Endodermal cell (in vitro differentiated cells): ENCODE measurements at regions not wholly inside any gene's neighbourhood (a gene's known extent, or its start where the extent isn't known, plus 50 kb on each side); places are given as distances from the start of the nearest gene placed in this dataset.

ENCODE experiments used
- DNase-seq: peaks from one replicate; pipeline ENCODE4 v3.0.0-alpha.2; 2017
- H3K27ac ChIP-seq: 2 replicates; pipeline ENCODE4 v1.5.1; 2013; ENCODE audit warnings: mild to moderate bottlenecking, low read depth, low read length, moderate library complexity
- H3K27me3 ChIP-seq: 2 replicates; pipeline ENCODE4 v1.6.1; 2013; ENCODE audit warnings: mild to moderate bottlenecking, low read length, moderate library complexity; ENCODE audit not compliant: insufficient read depth, control insufficient read depth, poor library complexity, severe bottlenecking
- H3K36me3 ChIP-seq: 2 replicates; pipeline ENCODE4 v1.7.0; 2013; ENCODE audit warnings: mild to moderate bottlenecking, low read length, moderate library complexity; ENCODE audit not compliant: control insufficient read depth, insufficient read depth
- H3K4me1 ChIP-seq: one replicate; pipeline ENCODE4 v1.7.0; 2013; ENCODE audit warnings: low read length; ENCODE audit not compliant: control insufficient read depth, insufficient read depth
- H3K4me3 ChIP-seq: 2 replicates; pipeline ENCODE4 v1.5.1; 2013; ENCODE audit warnings: mild to moderate bottlenecking, low read length, moderate library complexity
- H3K9ac ChIP-seq: 2 replicates; pipeline ENCODE4 v1.6.1; 2013; ENCODE audit warnings: mild to moderate bottlenecking, low read length, moderate library complexity; ENCODE audit not compliant: poor library complexity, severe bottlenecking; ENCODE audit errors: extremely low read depth
- H3K9me3 ChIP-seq: 2 replicates; pipeline ENCODE4 v1.6.1; 2013; ENCODE audit warnings: mild to moderate bottlenecking, low read length, moderate library complexity; ENCODE audit not compliant: control insufficient read depth
- H3K27ac Mint-ChIP-seq: 2 replicates; pipeline ENCODE4 v1.8.0; 2020; ENCODE audit warnings: mixed read lengths
- H3K27me3 Mint-ChIP-seq: 2 replicates; pipeline ENCODE4 v1.8.0; 2021; ENCODE audit warnings: mild to moderate bottlenecking, mixed read lengths; ENCODE audit not compliant: insufficient read depth
- H3K36me3 Mint-ChIP-seq: 2 replicates; pipeline ENCODE4 v1.8.0; 2020; ENCODE audit warnings: low read depth, mixed read lengths
- H3K4me1 Mint-ChIP-seq: 2 replicates; pipeline ENCODE4 v1.8.0; 2020; ENCODE audit warnings: mixed read lengths
- H3K4me3 Mint-ChIP-seq: 2 replicates; pipeline ENCODE4 v1.8.0; 2020; ENCODE audit warnings: mild to moderate bottlenecking, moderate library complexity, mixed read lengths
- H3K9me3 Mint-ChIP-seq: 2 replicates; pipeline ENCODE4 v1.8.0; 2020; ENCODE audit warnings: mild to moderate bottlenecking, mixed read lengths
- WGBS, 2 experiments: methylation state at CpG; one replicate each; pipeline versions ENCODE4 v1.1.5 to v1.1.7; 2013; ENCODE audit warnings: missing lambda C conversion rate in 2 of 2, mixed read lengths in 1 of 2; ENCODE audit not compliant: insufficient coverage in 1 of 2, insufficient read length in 1 of 2; 5-methylcytosine and 5-hydroxymethylcytosine counted together
- TF ChIP-seq, protein P1 (sequence below): fragments of 200-600 bp; sonication (generic); conservative IDR thresholded peaks from 2 replicates; pipeline ENCODE4 v1.5.0; 2021; ENCODE audit warnings: antibody characterized with exemption, mild to moderate bottlenecking

GRCh38 chr4:148776941-148777340, 334.7 kb upstream of the NR3C2 start:
- Histone ChIP-seq H3K4me3 (no peak overlapping the region), H3K9ac (no peak overlapping the region), H3K27me3 (no peaks in the 10 kb centered on the region), H3K9me3 (no peaks in the 10 kb centered on the region), H3K27ac (no peak overlapping the region), H3K4me1 (no peaks in the 10 kb centered on the region), H3K36me3 (no peaks in the 10 kb centered on the region)
- peaks cover 3% of the 10 kb centered on the region for H3K4me1 Mint-ChIP-seq
- no peak for DNase-seq
- H3K27me3 Mint-ChIP-seq = no peaks in the 10 kb centered on the region
- WGBS, 2 experiments = 88% methylated on average over 3 of the region's 3 CpGs; no CpG with 5 or more reads in 1 of the 2 experiments
- TF ChIP-seq, protein P1, sequence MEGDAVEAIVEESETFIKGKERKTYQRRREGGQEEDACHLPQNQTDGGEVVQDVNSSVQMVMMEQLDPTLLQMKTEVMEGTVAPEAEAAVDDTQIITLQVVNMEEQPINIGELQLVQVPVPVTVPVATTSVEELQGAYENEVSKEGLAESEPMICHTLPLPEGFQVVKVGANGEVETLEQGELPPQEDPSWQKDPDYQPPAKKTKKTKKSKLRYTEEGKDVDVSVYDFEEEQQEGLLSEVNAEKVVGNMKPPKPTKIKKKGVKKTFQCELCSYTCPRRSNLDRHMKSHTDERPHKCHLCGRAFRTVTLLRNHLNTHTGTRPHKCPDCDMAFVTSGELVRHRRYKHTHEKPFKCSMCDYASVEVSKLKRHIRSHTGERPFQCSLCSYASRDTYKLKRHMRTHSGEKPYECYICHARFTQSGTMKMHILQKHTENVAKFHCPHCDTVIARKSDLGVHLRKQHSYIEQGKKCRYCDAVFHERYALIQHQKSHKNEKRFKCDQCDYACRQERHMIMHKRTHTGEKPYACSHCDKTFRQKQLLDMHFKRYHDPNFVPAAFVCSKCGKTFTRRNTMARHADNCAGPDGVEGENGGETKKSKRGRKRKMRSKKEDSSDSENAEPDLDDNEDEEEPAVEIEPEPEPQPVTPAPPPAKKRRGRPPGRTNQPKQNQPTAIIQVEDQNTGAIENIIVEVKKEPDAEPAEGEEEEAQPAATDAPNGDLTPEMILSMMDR = no peak
- H3K36me3 Mint-ChIP-seq = no peaks in the 10 kb centered on the region
- H3K27ac Mint-ChIP-seq = no peak overlapping the region
- H3K4me3 Mint-ChIP-seq = no peak overlapping the region
- peaks cover 1% of the 10 kb centered on the region for H3K9me3 Mint-ChIP-seq

DNA sequence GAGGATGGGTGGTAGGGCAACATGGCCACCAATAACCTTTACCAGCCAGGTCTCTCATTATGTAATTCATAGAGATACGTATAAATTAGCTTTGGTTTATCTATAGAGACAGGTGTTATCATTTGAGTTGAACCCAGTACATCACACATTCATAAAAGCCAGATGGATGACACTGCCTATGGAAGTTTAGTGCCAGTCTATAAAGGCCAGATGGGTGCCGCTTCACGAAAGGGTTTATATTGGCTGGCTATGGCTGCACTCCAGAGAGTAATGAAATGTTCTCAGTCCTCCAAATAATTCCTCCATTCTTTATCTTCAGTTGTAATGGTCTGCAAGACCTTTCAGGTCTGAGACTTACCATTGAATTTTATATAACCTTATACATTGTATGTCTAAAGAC, 331.9 kb upstream of the NR3C2 start:
- H3K4me1 ChIP-seq = no peaks in the 10 kb centered on the region
- Mint-ChIP-seq H3K9me3 (no peaks in the 10 kb centered on the region), H3K4me1 (no peaks in the 10 kb centered on the region), H3K27me3 (no peaks in the 10 kb centered on the region), H3K4me3 (no peak overlapping the region), H3K27ac (no peak overlapping the region), H3K36me3 (no peaks in the 10 kb centered on the region)
- H3K9ac ChIP-seq = no peak overlapping the region
- H3K36me3 ChIP-seq = no peaks in the 10 kb centered on the region
- no peak overlapping the region for H3K27ac ChIP-seq
- no peaks in the 10 kb centered on the region for H3K9me3 ChIP-seq
- DNase-seq = no peak
- TF ChIP-seq, protein P1 = no peak
- H3K4me3 ChIP-seq = no peak overlapping the region
- 98 to 100% methylated on average over 1 to 3 of the region's 3 CpGs for WGBS, 2 experiments
- no peaks in the 10 kb centered on the region for H3K27me3 ChIP-seq

DNA sequence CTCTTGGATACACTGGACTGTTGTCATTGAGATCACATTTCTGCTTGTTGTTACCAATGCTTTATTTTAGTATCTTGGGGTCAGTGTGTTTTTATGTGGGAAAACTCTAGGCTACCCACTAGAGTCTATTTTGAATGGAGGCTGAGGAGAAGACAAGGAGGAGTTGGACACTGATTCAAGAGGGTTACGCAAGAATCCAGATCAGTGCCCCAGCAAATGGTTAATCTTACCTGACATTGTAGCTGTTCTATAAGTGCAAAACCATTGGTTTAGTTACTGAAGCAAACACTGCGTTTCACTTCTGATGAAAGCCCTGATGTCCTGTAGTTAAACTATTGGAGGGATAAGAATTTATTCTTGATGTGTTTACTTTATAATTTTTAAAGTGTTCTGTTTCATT, 331.1 kb upstream of the NR3C2 start:
- H3K4me1 ChIP-seq = no peaks in the 10 kb centered on the region
- no peaks in the 10 kb centered on the region for H3K27me3 Mint-ChIP-seq
- no peak overlapping the region for H3K4me3 Mint-ChIP-seq
- H3K27me3 ChIP-seq = no peaks in the 10 kb centered on the region
- H3K36me3 ChIP-seq = no peaks in the 10 kb centered on the region
- H3K4me1 Mint-ChIP-seq = no peaks in the 10 kb centered on the region
- no peak overlapping the region for H3K27ac ChIP-seq
- TF ChIP-seq, protein P1 = no peak
- no peaks in the 10 kb centered on the region for H3K36me3 Mint-ChIP-seq
- no peak for DNase-seq
- H3K27ac Mint-ChIP-seq = no peak overlapping the region
- no peaks in the 10 kb centered on the region for H3K9me3 Mint-ChIP-seq
- no peak overlapping the region for H3K9ac ChIP-seq
- no peak overlapping the region for H3K4me3 ChIP-seq
- no peaks in the 10 kb centered on the region for H3K9me3 ChIP-seq
- WGBS, 2 experiments = 92% methylated on average over 2 of the region's 2 CpGs
